GM19025 (cell line): ENCODE measurements at regions not wholly inside any gene's neighbourhood (a gene's known extent, or its start where the extent isn't known, plus 50 kb on each side); places are given as distances from the start of the nearest gene placed in this dataset.
"Not testable (repeated sequence)": the region's sequence is repeated elsewhere in the genome, so short reads cannot be mapped to it uniquely, and the experiment has no call there.

Experiments
- ATAC-seq: cut with Tn5 transposase; IDR thresholded peaks from one replicate; pipeline ENCODE4 v1.9.1; 2021; ENCODE audit warnings: mild to moderate bottlenecking, low read depth, moderate library complexity; ENCODE audit not compliant: unreplicated experiment

GRCh38 chr7:128561116-128561722, 84.7 kb downstream of the METTL2B start:
- ATAC-seq = peak; percentile 70

GRCh38 chr7:128562795-128563194, 86.2 kb downstream of the METTL2B start:
- ATAC-seq = not testable (repeated sequence)

- ATAC-seq = not testable (repeated sequence)
Measured at GRCh38 chr7:128564123-128564700, 87.7 kb downstream of the METTL2B start.

- not testable (repeated sequence) for ATAC-seq
Measured at GRCh38 chr7:128564932-128565864, 88.7 kb downstream of the METTL2B start.

- not testable (repeated sequence) for ATAC-seq
Measured at GRCh38 chr7:128575277-128575676, 96.8 kb upstream of the GARIN1A start.

GRCh38 chr7:128576953-128577352, 95.1 kb upstream of the GARIN1A start:
- ATAC-seq = not testable (repeated sequence)

- not testable (repeated sequence) for ATAC-seq
Measured at GRCh38 chr7:128579843-128580242, 92.2 kb upstream of the GARIN1A start.

- not testable (repeated sequence) for ATAC-seq
Measured at GRCh38 chr7:128581100-128581499, 91.0 kb upstream of the GARIN1A start.

- ATAC-seq = not testable (repeated sequence)
Measured at GRCh38 chr7:128581825-128582561, 90.1 kb upstream of the GARIN1A start.

- ATAC-seq = not testable (repeated sequence)
Measured at GRCh38 chr7:128586715-128587114, 85.4 kb upstream of the GARIN1A start.

GRCh38 chr7:128591705-128592104, 80.4 kb upstream of the GARIN1A start:
- no peak for ATAC-seq

GRCh38 chr7:128592209-128592608, 79.9 kb upstream of the GARIN1A start:
- not testable (repeated sequence) for ATAC-seq

GRCh38 chr7:128594061-128594460, 78.0 kb upstream of the GARIN1A start:
- ATAC-seq = not testable (repeated sequence)

- not testable (repeated sequence) for ATAC-seq
Measured at GRCh38 chr7:128596336-128597128, 75.6 kb upstream of the GARIN1A start.

- not testable (repeated sequence) for ATAC-seq
Measured at GRCh38 chr7:128598946-128599345, 73.1 kb upstream of the GARIN1A start.

GRCh38 chr7:128608678-128609421, 63.2 kb upstream of the GARIN1A start:
- not testable (repeated sequence) for ATAC-seq

GRCh38 chr7:128613366-128613765, 58.7 kb upstream of the GARIN1A start:
- ATAC-seq = not testable (repeated sequence)

- ATAC-seq = not testable (repeated sequence)
Measured at GRCh38 chr7:128614812-128615211, 57.3 kb upstream of the GARIN1A start.

GRCh38 chr7:128616799-128617198, 55.3 kb upstream of the GARIN1A start:
- not testable (repeated sequence) for ATAC-seq
